K562 (cell line): ENCODE measurements at regions not wholly inside any gene's neighbourhood (a gene's known extent, or its start where the extent isn't known, plus 50 kb on each side); places are given as distances from the start of the nearest gene placed in this dataset.

Source experiments
- ATAC-seq: fragments of 200-7000 bp; cut with Tn5 transposase; 3 replicates; pipeline ENCODE4 v1.9.1; 2020; ENCODE audit warnings: moderate library complexity
- BruUV-seq: library from RNA; stranded (reverse); fragments of 400-500 nt; replicated peaks from 2 replicates; lab custom pipeline; 2021; lab: Mats Ljungman, UMichigan
- CTCF ChIA-PET: fragments of 300-600 bp; formaldehyde crosslinking; extraction: SDS; loops from one replicate; lab custom pipeline; 2021; ENCODE audit warnings: low intra/inter-chr PET ratio; lab: Yijun Ruan, JAX
- POLR2A ChIA-PET: fragments of 300-600, 350-650 bp; sonication (Branson Sonifier 250); formaldehyde crosslinking; extraction: SDS; loops from one replicate; lab custom pipeline; 2021; ENCODE audit warnings: antibody characterized with exemption, inconsistent platforms; lab: Yijun Ruan, JAX
- DNase-seq, 4 experiments: peaks; one replicate each; pipeline versions ENCODE4 v3.0.0 to v3.0.0-alpha.2; 2011 to 2018; ENCODE audit warnings: low spot score in 3 of 4, mixed read lengths in 3 of 4; ENCODE audit errors: extremely low read depth in 1 of 4
- FAIRE-seq: peaks from 2 replicates; lab custom pipeline; 2011; peaks lifted over from hg19 to GRCh38; lab: Jason Lieb, UNC
- H2AFZ ChIP-seq: 2 replicates; pipeline ENCODE4 v1.6.0; 2011; ENCODE audit warnings: low read depth, low read length, control low read depth, inconsistent platforms
- H3K27ac ChIP-seq: fragments of 200-600 bp; 3 replicates; pipeline ENCODE4 v1.8.0; 2011; ENCODE audit warnings: low read depth, mild to moderate bottlenecking, control low read depth, inconsistent platforms, low read length, moderate library complexity, mixed read lengths; ENCODE audit errors: extremely low read depth
- H3K27me3 ChIP-seq, 2 experiments: fragments of 300-600 bp in 1 of 2; 2 replicates in 1 of 2; 3 replicates in 1 of 2; pipeline versions ENCODE4 v1.6.0 to v1.8.0; 2011; ENCODE audit warnings: inconsistent platforms in 2 of 2, low read length in 2 of 2, mild to moderate bottlenecking in 1 of 2, mixed read lengths in 1 of 2, moderate library complexity in 1 of 2; ENCODE audit not compliant: control insufficient read depth in 2 of 2, insufficient read depth in 2 of 2
- H3K36me3 ChIP-seq: fragments of 300-600 bp; 3 replicates; pipeline ENCODE4 v1.8.0; 2011; ENCODE audit warnings: mild to moderate bottlenecking, low read length, inconsistent platforms; ENCODE audit not compliant: control insufficient read depth, insufficient read depth
- H3K4me1 ChIP-seq, 2 experiments: fragments of 200-600 bp in 1 of 2; replicated peaks in 1 of 2; 2 replicates in 1 of 2; 3 replicates in 1 of 2; pipeline versions ENCODE4 v1.5.1 to v1.8.0; 2011; ENCODE audit warnings: inconsistent platforms in 2 of 2, low read length in 2 of 2, mild to moderate bottlenecking in 1 of 2, mixed read lengths in 1 of 2, moderate library complexity in 1 of 2; ENCODE audit not compliant: control insufficient read depth in 2 of 2, insufficient read depth in 2 of 2
- H3K4me2 ChIP-seq: 2 replicates; pipeline ENCODE4 v1.6.1; 2011; ENCODE audit warnings: low read length, control low read depth, inconsistent platforms, mixed read lengths; ENCODE audit not compliant: insufficient read depth
- H3K4me3 ChIP-seq: fragments of 200-600 bp; sonication (generic), shearing (Covaris generic); 2 replicates; pipeline ENCODE4 v1.5.1; 2016; ENCODE audit warnings: control low read depth, inconsistent platforms
- H3K79me2 ChIP-seq: fragments of 200-600 bp; 3 replicates; pipeline ENCODE4 v1.8.0; 2011; ENCODE audit warnings: low read length, inconsistent platforms; ENCODE audit not compliant: control insufficient read depth, insufficient read depth
- H3K9ac ChIP-seq, 2 experiments: 2 replicates each; pipeline versions ENCODE4 v1.6.0 to v1.6.1; 2011; ENCODE audit warnings: low read depth in 2 of 2, low read length in 2 of 2, control low read depth in 1 of 2, inconsistent platforms in 1 of 2, mild to moderate bottlenecking in 1 of 2, mixed read lengths in 1 of 2; ENCODE audit not compliant: insufficient read depth in 1 of 2
- H3K9me1 ChIP-seq: one replicate; pipeline ENCODE4 v1.6.0; 2011; ENCODE audit warnings: inconsistent platforms, mild to moderate bottlenecking, low read length, moderate library complexity; ENCODE audit not compliant: control insufficient read depth, insufficient read depth
- H3K9me3 ChIP-seq: replicated peaks from 2 replicates; pipeline ENCODE4 v1.5.1; 2011; ENCODE audit warnings: low read depth, low read length, inconsistent platforms; ENCODE audit not compliant: control insufficient read depth, insufficient read depth
- H4K20me1 ChIP-seq: replicated peaks from 2 replicates; pipeline ENCODE4 v1.6.1; 2011; ENCODE audit warnings: low read length, inconsistent platforms, mixed read lengths; ENCODE audit not compliant: control insufficient read depth, insufficient read depth
- ATF7 ChIP-seq: fragments of 450-650 bp; IDR thresholded peaks from 2 replicates; pipeline ENCODE4 v1.7.1; 2014; ENCODE audit warnings: mild to moderate bottlenecking, moderate library complexity
- DMBX1 ChIP-seq: fragments of 250-450 bp; sonication (Bioruptor Pico); IDR thresholded peaks from 2 replicates; pipeline ENCODE4 v1.8.0; 2022; ENCODE audit warnings: inconsistent platforms, mild to moderate bottlenecking, moderate library complexity, borderline replicate concordance
- ERF ChIP-seq: fragments of 450-650 bp; formaldehyde crosslinking; IDR thresholded peaks from 2 replicates; pipeline ENCODE4 v1.4.0; 2020; ENCODE audit warnings: mild to moderate bottlenecking, mixed read lengths
- GABPB1 ChIP-seq: sonication (generic); formaldehyde crosslinking; IDR thresholded peaks from 2 replicates; pipeline ENCODE4 v1.8.0; 2022; ENCODE audit warnings: mild to moderate bottlenecking, missing genetic modification reagents
- HNRNPH1 ChIP-seq: fragments of 200-400 bp; formaldehyde crosslinking; optimal IDR thresholded peaks from 2 replicates; pipeline ENCODE3; 2017; ENCODE audit warnings: low read depth, mild to moderate bottlenecking, low read length, moderate library complexity
- IFI16 ChIP-seq: fragments of 250-450 bp; sonication (Bioruptor Pico); IDR thresholded peaks from 2 replicates; pipeline ENCODE4 v2.1.2; 2022; ENCODE audit warnings: mild to moderate bottlenecking, inconsistent platforms
- NBN ChIP-seq: fragments of 450-650 bp; IDR thresholded peaks from 2 replicates; pipeline ENCODE4 v1.6.1; 2016; ENCODE audit warnings: low read depth, mild to moderate bottlenecking
- OTX1 ChIP-seq: fragments of 450-650 bp; formaldehyde crosslinking; IDR thresholded peaks from 2 replicates; pipeline ENCODE4 v1.4.0; 2022; ENCODE audit warnings: mild to moderate bottlenecking
- PURB ChIP-seq: sonication (generic); formaldehyde crosslinking; IDR thresholded peaks from 2 replicates; pipeline ENCODE4 v1.9.0; 2021; ENCODE audit warnings: low read depth, mild to moderate bottlenecking, missing genetic modification reagents
- SAFB ChIP-seq: fragments of 200-400 bp; formaldehyde crosslinking; IDR thresholded peaks from 2 replicates; pipeline ENCODE4 v1.6.1; 2017; ENCODE audit warnings: low read depth, low read length, borderline replicate concordance
- SFPQ ChIP-seq: fragments of 200-400 bp; formaldehyde crosslinking; IDR thresholded peaks from 2 replicates; pipeline ENCODE4 v1.6.1; 2017; ENCODE audit warnings: mild to moderate bottlenecking, low read depth, low read length, moderate library complexity
- SMC3 ChIP-seq: conservative IDR thresholded peaks from 2 replicates; pipeline ENCODE4 v1.6.1; 2011; ENCODE audit warnings: low read depth, low read length, improper control_type of control experiment; ENCODE audit not compliant: insufficient read depth
- TAF7 ChIP-seq: fragments of 450-650 bp; IDR thresholded peaks from 2 replicates; pipeline ENCODE4 v1.6.1; 2016; ENCODE audit warnings: missing genetic modification characterization, missing compliant biosample characterization
- XRCC3 ChIP-seq: fragments of 450-650 bp; IDR thresholded peaks from 2 replicates; pipeline ENCODE4 v1.6.1; 2017; ENCODE audit warnings: mild to moderate bottlenecking, moderate library complexity
- ZNF217 ChIP-seq: sonication (generic); formaldehyde crosslinking; IDR thresholded peaks from 2 replicates; pipeline ENCODE4 v1.8.0; 2022; ENCODE audit warnings: mild to moderate bottlenecking, missing genetic modification reagents
- ZNF561 ChIP-seq: fragments of 450-650 bp; formaldehyde crosslinking; conservative IDR thresholded peaks from 2 replicates; pipeline ENCODE4 v1.4.0; 2020; ENCODE audit warnings: mild to moderate bottlenecking, moderate library complexity
- ZNF584 ChIP-seq: fragments of 200-800 bp; sonication (Bioruptor generic); IDR thresholded peaks from 2 replicates; pipeline ENCODE4 v1.6.1; 2016; ENCODE audit warnings: low read depth, mild to moderate bottlenecking, missing genetic modification characterization, missing compliant biosample characterization
- WGBS: fragments of 100-300 bp; shearing (Covaris generic); methylation state at CpG from one replicate; pipeline ENCODE4 v1.1.6; 2016; ENCODE audit warnings: low coverage, mixed read lengths; ENCODE audit not compliant: insufficient coverage; ENCODE audit errors: missing lambda C conversion rate; 5-methylcytosine and 5-hydroxymethylcytosine counted together
- in situ Hi-C: fragments of 300-500 bp; cut with MboI; formaldehyde crosslinking; loops from 4 replicates; pipeline ENCODE4 v1.15.0; 2018; ENCODE audit warnings: inconsistent platforms, mixed read lengths
- intact Hi-C: fragments of 100-400 bp; cut with micrococcal nuclease; formaldehyde crosslinking; loops from 2 replicates; pipeline ENCODE4 v1.14.2; 2022

DNA sequence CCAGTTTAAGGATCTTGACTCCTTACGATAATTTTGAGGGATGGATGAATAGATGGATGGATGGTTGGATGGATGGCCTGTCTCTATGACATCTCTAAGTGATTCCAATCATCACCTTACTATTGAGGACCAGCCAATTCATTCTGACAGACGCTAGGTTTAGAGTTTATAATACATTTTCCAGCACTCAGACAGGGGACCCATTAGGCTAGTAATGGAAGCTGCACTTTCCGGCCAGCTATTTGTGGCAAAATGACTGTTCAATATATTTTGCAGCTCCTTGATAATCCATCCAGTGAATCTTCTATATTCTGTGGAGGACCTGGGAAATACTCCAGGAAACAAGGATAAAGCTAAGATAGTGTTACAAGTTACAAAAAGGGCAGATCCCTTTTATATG is 262.9 kb downstream of the TDRD15 start (continued):
- no peak for TF ChIP-seq DMBX1
- TF ChIP-seq TAF7, result no peak
- no peak for TF ChIP-seq OTX1 (CRISPR knock-in tag)

DNA sequence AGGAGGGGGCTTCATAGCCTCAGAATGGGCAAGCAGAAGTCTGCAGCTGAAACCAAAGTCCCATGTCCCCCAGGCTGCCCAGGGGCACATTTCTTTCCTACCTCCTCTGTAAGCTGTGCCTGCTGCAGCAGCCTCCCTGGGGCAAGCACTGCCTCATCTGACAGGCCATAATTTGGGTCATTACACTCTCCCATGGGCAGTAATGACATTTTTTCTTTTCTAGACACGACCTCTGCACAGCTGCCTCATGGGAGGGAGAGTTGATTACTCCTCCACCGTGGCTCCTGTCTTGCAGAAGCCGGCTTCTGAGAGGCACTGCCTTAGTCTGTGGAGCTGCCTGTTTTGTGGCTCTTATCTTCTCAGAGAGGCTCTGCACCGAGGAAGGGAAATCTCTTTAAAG is 268.9 kb downstream of the TDRD15 start:
- H2AFZ ChIP-seq, result no peak overlapping the region
- no peaks in the 10 kb centered on the region for H3K36me3 ChIP-seq
- no peak overlapping the region for H3K9ac ChIP-seq
- DNase-seq, result no peak
- H3K9me3 ChIP-seq, result no peaks in the 10 kb centered on the region
- H3K79me2 ChIP-seq, result no peaks in the 10 kb centered on the region
- ChIA-PET CTCF (no interaction called here), POLR2A (no interaction called here)
- no peak for FAIRE-seq
- no peaks in the 10 kb centered on the region for H3K27me3 ChIP-seq
- no peak overlapping the region for H3K27ac ChIP-seq
- H3K4me2 ChIP-seq, result no peak overlapping the region
- WGBS, result 0% methylated on average over 4 of the region's 4 CpGs
- in situ Hi-C loops (no loop called here), intact Hi-C loops (no loop called here)
- H3K9me1 ChIP-seq, result no peaks in the 10 kb centered on the region
- no peaks in the 10 kb centered on the region for H4K20me1 ChIP-seq
- H3K4me1 ChIP-seq, result no peaks in the 10 kb centered on the region
- H3K4me3 ChIP-seq, result no peak overlapping the region
- no peak for ATAC-seq
- BruUV-seq, result no TSS peak
- TF ChIP-seq IFI16 (CRISPR knock-in tag) (no peak), ZNF584 (CRISPR knock-in tag) (no peak)

- H3K79me2 ChIP-seq, result no peaks in the 10 kb centered on the region
- H3K4me1 ChIP-seq, result no peaks in the 10 kb centered on the region
- ChIA-PET CTCF (no interaction called here), POLR2A (no interaction called here)
- H3K9ac ChIP-seq, result no peak overlapping the region
- FAIRE-seq (no peak), DNase-seq (no peak), ATAC-seq (no peak)
- no peak overlapping the region for H3K4me3 ChIP-seq
- no peaks in the 10 kb centered on the region for H3K27me3 ChIP-seq
- H3K4me2 ChIP-seq, result no peak overlapping the region
- 0% methylated on average over 5 of the region's 5 CpGs for WGBS
- no peaks in the 10 kb centered on the region for H3K9me1 ChIP-seq
- no peaks in the 10 kb centered on the region for H3K9me3 ChIP-seq
- H3K36me3 ChIP-seq, result no peaks in the 10 kb centered on the region
- intact Hi-C loops, result no loop called here
- in situ Hi-C loops, result no loop called here
- no peak overlapping the region for H3K27ac ChIP-seq
- no TSS peak for BruUV-seq
- H4K20me1 ChIP-seq, result no peaks in the 10 kb centered on the region
- no peak overlapping the region for H2AFZ ChIP-seq
- TF ChIP-seq ZNF217 (CRISPR knock-in tag), result no peak
- no peak for TF ChIP-seq SMC3
- TF ChIP-seq ZNF561, result no peak
- no peak for TF ChIP-seq SFPQ
- no peak for TF ChIP-seq NBN
- no peak for TF ChIP-seq HNRNPH1
- no peak for TF ChIP-seq XRCC3
- TF ChIP-seq ERF (CRISPR knock-in tag), result no peak
- TF ChIP-seq ATF7, result no peak
- TF ChIP-seq GABPB1 (CRISPR knock-in tag), result no peak
- no peak for TF ChIP-seq SAFB
- no peak for TF ChIP-seq PURB (CRISPR knock-in tag)
Observed at GRCh38 chr2:21393173-21393572, 269.4 kb downstream of the TDRD15 start.
